Calu3 (cell line): ENCODE measurements at regions not wholly inside any gene's neighbourhood (a gene's known extent, or its start where the extent isn't known, plus 50 kb on each side); places are given as distances from the start of the nearest gene placed in this dataset.

Experiments
- BruUV-seq: library from RNA; stranded (reverse); fragments of 400-500 nt; replicated peaks from 2 replicates; lab custom pipeline; 2021; lab: Mats Ljungman, UMichigan
- CTCF ChIA-PET: fragments of 300-600 bp; sonication (Branson Sonifier 250); formaldehyde crosslinking; loops from one replicate; lab custom pipeline; 2022; ENCODE audit warnings: antibody characterized with exemption; lab: Charles Lee
- DNase-seq: peaks from one replicate; pipeline ENCODE4 v3.0.0; 2022
- H3K27ac Mint-ChIP-seq: one replicate; pipeline ENCODE4 v1.8.0; 2022; ENCODE audit warnings: mixed read lengths; ENCODE audit not compliant: unreplicated experiment
- H3K27me3 Mint-ChIP-seq: one replicate; pipeline ENCODE4 v1.8.0; 2022; ENCODE audit warnings: mixed read lengths; ENCODE audit not compliant: unreplicated experiment
- H3K36me3 Mint-ChIP-seq: one replicate; pipeline ENCODE4 v1.8.0; 2022; ENCODE audit warnings: mild to moderate bottlenecking, moderate library complexity, mixed read lengths; ENCODE audit not compliant: insufficient read depth, unreplicated experiment
- H3K4me1 Mint-ChIP-seq: one replicate; pipeline ENCODE4 v1.8.0; 2022; ENCODE audit warnings: mild to moderate bottlenecking, low read depth, mixed read lengths; ENCODE audit not compliant: unreplicated experiment
- H3K4me3 Mint-ChIP-seq: one replicate; pipeline ENCODE4 v1.8.0; 2022; ENCODE audit warnings: mild to moderate bottlenecking, low read depth, moderate library complexity, mixed read lengths; ENCODE audit not compliant: unreplicated experiment
- H3K9me3 Mint-ChIP-seq: one replicate; pipeline ENCODE4 v1.8.0; 2022; ENCODE audit warnings: low read depth, mixed read lengths; ENCODE audit not compliant: unreplicated experiment
- CTCF ChIP-seq: fragments of 200-600 bp; IDR thresholded peaks from one replicate; pipeline ENCODE4 v1.8.0; 2022; ENCODE audit warnings: antibody characterized with exemption; ENCODE audit not compliant: unreplicated experiment
- intact Hi-C: fragments of 100-400 bp; cut with micrococcal nuclease; formaldehyde crosslinking; loops from one replicate; pipeline ENCODE4 v1.10.0; 2022; ENCODE audit not compliant: unreplicated experiment

GRCh38 chr13:56653043-56653442 lies 487.7 kb upstream of the PRR20A start:
- Mint-ChIP-seq H3K27ac (no peak overlapping the region), H3K4me1 (no peaks in the 10 kb centered on the region), H3K27me3 (no peaks in the 10 kb centered on the region), H3K9me3 (no peaks in the 10 kb centered on the region), H3K4me3 (no peak overlapping the region), H3K36me3 (no peaks in the 10 kb centered on the region)
- CTCF ChIA-PET, result no interaction called here
- TF ChIP-seq CTCF, result no peak
- DNase-seq, result no peak
- intact Hi-C loops, result no loop called here
- BruUV-seq, result no TSS peak

GRCh38 chr13:56659041-56659471 lies 481.7 kb upstream of the PRR20A start:
- Mint-ChIP-seq H3K36me3 (no peaks in the 10 kb centered on the region), H3K4me1 (no peaks in the 10 kb centered on the region), H3K27ac (no peak overlapping the region), H3K9me3 (no peaks in the 10 kb centered on the region), H3K4me3 (no peak overlapping the region), H3K27me3 (no peaks in the 10 kb centered on the region)
- DNase-seq, result no peak
- CTCF ChIA-PET, result no interaction called here
- no TSS peak for BruUV-seq
- TF ChIP-seq CTCF, result no peak
- intact Hi-C loops, result no loop called here

GRCh38 chr13:56670563-56670962 lies 470.2 kb upstream of the PRR20A start:
- Mint-ChIP-seq H3K27ac (no peak overlapping the region), H3K4me1 (no peaks in the 10 kb centered on the region), H3K27me3 (no peaks in the 10 kb centered on the region), H3K36me3 (no peaks in the 10 kb centered on the region), H3K9me3 (peaks cover 4% of the 10 kb centered on the region), H3K4me3 (no peak overlapping the region)
- BruUV-seq, result no TSS peak
- no peak for TF ChIP-seq CTCF
- no peak for DNase-seq
- intact Hi-C loops, result no loop called here
- CTCF ChIA-PET, result no interaction called here

- no peak for TF ChIP-seq CTCF
- intact Hi-C loops, result no loop called here
- H3K9me3 Mint-ChIP-seq, result peaks cover 2% of the 10 kb centered on the region
- no peak overlapping the region for H3K27ac Mint-ChIP-seq
- peaks cover 5% of the 10 kb centered on the region for H3K36me3 Mint-ChIP-seq
- BruUV-seq, result no TSS peak
- no peaks in the 10 kb centered on the region for H3K27me3 Mint-ChIP-seq
- no peak for DNase-seq
- H3K4me1 Mint-ChIP-seq, result no peaks in the 10 kb centered on the region
- no peak overlapping the region for H3K4me3 Mint-ChIP-seq
- CTCF ChIA-PET, result no interaction called here
Measured at GRCh38 chr13:56681404-56681803, 459.3 kb upstream of the PRR20A start.
